ENCODE measurements at regions not wholly inside any gene's neighbourhood (a gene's known extent, or its start where the extent isn't known, plus 50 kb on each side); places are given as distances from the start of the nearest gene placed in this dataset.

DNA sequence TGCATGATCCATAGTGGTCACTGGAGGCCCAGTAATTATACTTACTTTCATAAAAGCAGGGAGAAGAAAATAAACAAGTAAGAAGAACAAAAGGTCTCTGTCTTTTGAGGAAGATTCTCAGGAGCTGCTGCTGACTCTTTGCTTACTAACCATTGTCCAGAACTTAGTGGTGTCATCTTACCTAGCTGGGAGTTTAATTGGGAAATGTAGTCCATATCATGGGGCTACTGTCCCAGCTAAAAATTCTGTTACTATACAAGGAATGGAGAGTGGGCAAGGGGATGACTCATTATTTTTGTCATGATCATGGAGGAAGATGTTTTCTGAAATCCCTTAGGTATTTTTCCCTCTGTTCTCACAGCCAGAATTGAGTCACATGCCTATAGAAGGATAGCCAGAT lies 639.3 kb downstream of the MTRR start:
- TF ChIP-seq ZFP30 (CRISPR knock-in tag; IDR thresholded peaks at IDR 0.05) (no peak), RARB (CRISPR knock-in tag; IDR thresholded peaks at IDR 0.05) (no peak), ISL1 (CRISPR knock-in tag; IDR thresholded peaks at IDR 0.05) (no peak), BACH2 (CRISPR knock-in tag; IDR thresholded peaks at IDR 0.05; ENCODE audit: borderline replicate concordance) (no peak)

All from SK-N-SH treated with all-trans-retinoic acid at 6 μM for 48 hours (cell line).